SK-N-SH treated with all-trans-retinoic acid at 6 μM for 48 hours (cell line): ENCODE measurements at regions not wholly inside any gene's neighbourhood (a gene's known extent, or its start where the extent isn't known, plus 50 kb on each side); places are given as distances from the start of the nearest gene placed in this dataset.

ENCODE experiments used
- ATAC-seq: fragments of 200-7000 bp; cut with Tn5 transposase; 3 replicates; pipeline ENCODE4 v1.9.1; 2020; ENCODE audit warnings: mild to moderate bottlenecking, moderate library complexity
- ARNTL ChIP-seq: fragments of 450-650 bp; formaldehyde crosslinking; IDR thresholded peaks from 2 replicates; pipeline ENCODE4 v1.5.0; 2020; ENCODE audit warnings: low read depth, mild to moderate bottlenecking, moderate library complexity, borderline replicate concordance
- BACH2 ChIP-seq: fragments of 250-450 bp; sonication (Bioruptor Pico); IDR thresholded peaks from 2 replicates; pipeline ENCODE4 v1.9.0; 2021; ENCODE audit warnings: mild to moderate bottlenecking, borderline replicate concordance
- CREB5 ChIP-seq: fragments of 250-450 bp; sonication (Bioruptor Pico); IDR thresholded peaks from 2 replicates; pipeline ENCODE4 v1.5.1; 2020; ENCODE audit warnings: low read depth, mild to moderate bottlenecking, moderate library complexity
- CSDC2 ChIP-seq: fragments of 250-450 bp; sonication (Bioruptor Pico); IDR thresholded peaks from 2 replicates; pipeline ENCODE4 v1.5.0; 2020; ENCODE audit warnings: mild to moderate bottlenecking, moderate library complexity
- CSRNP3 ChIP-seq: fragments of 250-450 bp; sonication (Bioruptor Pico); IDR thresholded peaks from 2 replicates; pipeline ENCODE4 v1.5.1; 2021; ENCODE audit warnings: mild to moderate bottlenecking, moderate library complexity
- ESRRG ChIP-seq: fragments of 250-450 bp; sonication (Bioruptor Pico); IDR thresholded peaks from 2 replicates; pipeline ENCODE4 v1.6.1; 2021; ENCODE audit warnings: mild to moderate bottlenecking
- GLIS3 ChIP-seq: fragments of 250-450 bp; sonication (Bioruptor Pico); IDR thresholded peaks from 2 replicates; pipeline ENCODE4 v1.5.0; 2020; ENCODE audit warnings: mild to moderate bottlenecking, moderate library complexity
- ISL1 ChIP-seq: fragments of 250-450 bp; sonication (Bioruptor Pico); IDR thresholded peaks from 2 replicates; pipeline ENCODE4 v2.1.2; 2022; ENCODE audit warnings: mild to moderate bottlenecking, moderate library complexity
- OSR1 ChIP-seq: fragments of 250-450 bp; sonication (Bioruptor Pico); IDR thresholded peaks from 2 replicates; pipeline ENCODE4 v1.8.0; 2022; ENCODE audit warnings: moderate library complexity, mild to moderate bottlenecking, inconsistent platforms
- PATZ1 ChIP-seq: fragments of 250-450 bp; sonication (Bioruptor Pico); IDR thresholded peaks from 2 replicates; pipeline ENCODE4 v1.8.0; 2020; ENCODE audit warnings: mild to moderate bottlenecking, moderate library complexity, borderline replicate concordance
- POU6F1 ChIP-seq: fragments of 250-450 bp; sonication (Bioruptor Pico); IDR thresholded peaks from 2 replicates; pipeline ENCODE4 v1.8.0; 2021; ENCODE audit warnings: low read depth, mild to moderate bottlenecking, moderate library complexity, borderline replicate concordance
- PPARA ChIP-seq: fragments of 250-450 bp; sonication (Bioruptor Pico); IDR thresholded peaks from 2 replicates; pipeline ENCODE4 v1.5.0; 2020; ENCODE audit warnings: mild to moderate bottlenecking, borderline replicate concordance
- RARB ChIP-seq: fragments of 250-450 bp; sonication (Bioruptor Pico); IDR thresholded peaks from 2 replicates; pipeline ENCODE4 v1.8.0; 2021; ENCODE audit warnings: mild to moderate bottlenecking, moderate library complexity
- SNAI2 ChIP-seq: fragments of 250-450 bp; sonication (Bioruptor Pico); IDR thresholded peaks from 2 replicates; pipeline ENCODE4 v1.5.0; 2020; ENCODE audit warnings: mild to moderate bottlenecking, moderate library complexity
- TCF4 ChIP-seq: fragments of 250-450 bp; sonication (Bioruptor Pico); IDR thresholded peaks from 2 replicates; pipeline ENCODE4 v1.8.0; 2021; ENCODE audit warnings: mild to moderate bottlenecking, moderate library complexity, borderline replicate concordance
- TOX ChIP-seq: fragments of 250-450 bp; sonication (Bioruptor Pico); IDR thresholded peaks from 2 replicates; pipeline ENCODE4 v1.8.0; 2021; ENCODE audit warnings: mild to moderate bottlenecking, moderate library complexity, borderline replicate concordance
- ZC3H10 ChIP-seq: fragments of 250-450 bp; sonication (Bioruptor Pico); IDR thresholded peaks from 2 replicates; pipeline ENCODE4 v1.5.1; 2021; ENCODE audit warnings: mild to moderate bottlenecking, moderate library complexity
- ZFP3 ChIP-seq: fragments of 250-450 bp; sonication (Bioruptor Pico); IDR thresholded peaks from 2 replicates; pipeline ENCODE4 v1.5.0; 2020; ENCODE audit warnings: mild to moderate bottlenecking, moderate library complexity
- ZFP30 ChIP-seq: fragments of 450-650 bp; formaldehyde crosslinking; IDR thresholded peaks from 2 replicates; pipeline ENCODE4 v1.5.0; 2022; ENCODE audit warnings: mild to moderate bottlenecking, moderate library complexity
- ZNF565 ChIP-seq: fragments of 450-650 bp; formaldehyde crosslinking; conservative IDR thresholded peaks from 2 replicates; pipeline ENCODE4 v1.5.0; 2020; ENCODE audit warnings: low read depth, mild to moderate bottlenecking, moderate library complexity
- ZNF70 ChIP-seq: fragments of 450-650 bp; formaldehyde crosslinking; IDR thresholded peaks from 2 replicates; pipeline ENCODE4 v1.5.0; 2020; ENCODE audit warnings: mild to moderate bottlenecking, moderate library complexity
- ZNF8 ChIP-seq: fragments of 450-650 bp; formaldehyde crosslinking; IDR thresholded peaks from 2 replicates; pipeline ENCODE4 v1.5.0; 2020; ENCODE audit warnings: mild to moderate bottlenecking, moderate library complexity

GRCh38 chr10:106134326-106135000 is 1030.0 kb downstream of the SORCS1 start:
- TF ChIP-seq RARB (CRISPR knock-in tag) (no peak), ESRRG (CRISPR knock-in tag) (no peak), PATZ1 (CRISPR knock-in tag) (no peak), ISL1 (no peak), ZNF8 (CRISPR knock-in tag) (no peak), TOX (CRISPR knock-in tag) (no peak), SNAI2 (CRISPR knock-in tag) (no peak), ZNF70 (no peak), BACH2 (CRISPR knock-in tag) (no peak), CSRNP3 (no peak), ZNF565 (CRISPR knock-in tag) (no peak), ZFP3 (CRISPR knock-in tag) (no peak), ARNTL (no peak), ZFP30 (CRISPR knock-in tag) (no peak), ZC3H10 (CRISPR knock-in tag) (no peak), POU6F1 (CRISPR knock-in tag) (no peak), PPARA (CRISPR knock-in tag) (no peak), GLIS3 (no peak), OSR1 (no peak)
- ATAC-seq: no peak

GRCh38 chr10:106133451-106133850 is 1031.1 kb downstream of the SORCS1 start:
- TF ChIP-seq PATZ1 (CRISPR knock-in tag): no peak
- no peak for TF ChIP-seq RARB (CRISPR knock-in tag)
- no peak for TF ChIP-seq ARNTL
- no peak for TF ChIP-seq ZNF565 (CRISPR knock-in tag)
- no peak for TF ChIP-seq ZNF70
- TF ChIP-seq TCF4 (CRISPR knock-in tag): no peak
- no peak for TF ChIP-seq BACH2 (CRISPR knock-in tag)
- no peak for TF ChIP-seq GLIS3
- TF ChIP-seq ZFP30 (CRISPR knock-in tag): no peak
- TF ChIP-seq ZFP3 (CRISPR knock-in tag): no peak
- no peak for TF ChIP-seq CSRNP3
- TF ChIP-seq CREB5: no peak
- ATAC-seq: no peak

GRCh38 chr10:106132956-106133355 is 1031.5 kb downstream of the SORCS1 start:
- no peak for ATAC-seq

More at GRCh38 chr10:106132956-106133355, 1031.5 kb downstream of the SORCS1 start:
- TF ChIP-seq OSR1 (no peak), CSDC2 (no peak), GLIS3 (no peak), ZC3H10 (CRISPR knock-in tag) (no peak), RARB (CRISPR knock-in tag) (no peak), ZNF565 (CRISPR knock-in tag) (no peak)
